NCI-H2227 treated with DMSO at 0.1 percent for 48 hours (cell line): ENCODE measurements at regions not wholly inside any gene's neighbourhood (a gene's known extent, or its start where the extent isn't known, plus 50 kb on each side); places are given as distances from the start of the nearest gene placed in this dataset.

Experiments
- DNase-seq: peaks from one replicate; lab custom pipeline; 2025; lab: John Stamatoyannopoulos, UW

GRCh38 chr3:84439476-84439875 lies 519.3 kb upstream of the CADM2 start:
- DNase-seq = no peak

GRCh38 chr3:84440291-84440690 lies 518.5 kb upstream of the CADM2 start:
- no peak for DNase-seq

GRCh38 chr3:84442533-84442932 lies 516.3 kb upstream of the CADM2 start:
- DNase-seq = no peak

- DNase-seq = no peak
Observed at GRCh38 chr3:84444726-84445521, 513.9 kb upstream of the CADM2 start.

GRCh38 chr3:84487296-84487695 lies 471.5 kb upstream of the CADM2 start:
- DNase-seq = no peak

GRCh38 chr3:84504761-84505160 lies 454.0 kb upstream of the CADM2 start:
- no peak for DNase-seq

GRCh38 chr3:84510007-84510406 lies 448.8 kb upstream of the CADM2 start:
- no peak for DNase-seq

GRCh38 chr3:84522893-84523292 lies 435.9 kb upstream of the CADM2 start:
- no peak for DNase-seq

- DNase-seq = no peak
Observed at GRCh38 chr3:84536916-84537315, 421.9 kb upstream of the CADM2 start.

- DNase-seq = no peak
Observed at GRCh38 chr3:84538597-84538996, 420.2 kb upstream of the CADM2 start.

GRCh38 chr3:84547207-84547606 lies 411.6 kb upstream of the CADM2 start:
- DNase-seq = no peak

GRCh38 chr3:84547971-84548970 lies 410.5 kb upstream of the CADM2 start:
- DNase-seq = peak; percentile 25

GRCh38 chr3:84555629-84556028 lies 403.2 kb upstream of the CADM2 start:
- no peak for DNase-seq

GRCh38 chr3:84566256-84566655 lies 392.5 kb upstream of the CADM2 start:
- DNase-seq = no peak

GRCh38 chr3:84567796-84568195 lies 391.0 kb upstream of the CADM2 start:
- DNase-seq = no peak

- DNase-seq = no peak
Observed at GRCh38 chr3:84573962-84574361, 384.8 kb upstream of the CADM2 start.

GRCh38 chr3:84586427-84586826 lies 372.4 kb upstream of the CADM2 start:
- no peak for DNase-seq

- no peak for DNase-seq
Observed at GRCh38 chr3:84600703-84601225, 358.0 kb upstream of the CADM2 start.

GRCh38 chr3:84601303-84601702 lies 357.5 kb upstream of the CADM2 start:
- DNase-seq = no peak

GRCh38 chr3:84621823-84622222 lies 337.0 kb upstream of the CADM2 start:
- DNase-seq = no peak

GRCh38 chr3:84634668-84635067 lies 324.1 kb upstream of the CADM2 start:
- no peak for DNase-seq

- DNase-seq = no peak
Observed at GRCh38 chr3:84637272-84637671, 321.5 kb upstream of the CADM2 start.

- no peak for DNase-seq
Observed at GRCh38 chr3:84666468-84666867, 292.3 kb upstream of the CADM2 start.
